NCI-H748 treated with DMSO at 0.1 percent for 48 hours (cell line): ENCODE measurements at regions not wholly inside any gene's neighbourhood (a gene's known extent, or its start where the extent isn't known, plus 50 kb on each side); places are given as distances from the start of the nearest gene placed in this dataset.
A peak's percentile ranks its signal among the peaks of the same experiment; 100 is the strongest.
"Not testable (repeated sequence)": the region's sequence is repeated elsewhere in the genome, so short reads cannot be mapped to it uniquely, and the experiment has no call there.

Experiments used
- DNase-seq: peaks from one replicate; lab custom pipeline; 2025; lab: John Stamatoyannopoulos, UW

DNA sequence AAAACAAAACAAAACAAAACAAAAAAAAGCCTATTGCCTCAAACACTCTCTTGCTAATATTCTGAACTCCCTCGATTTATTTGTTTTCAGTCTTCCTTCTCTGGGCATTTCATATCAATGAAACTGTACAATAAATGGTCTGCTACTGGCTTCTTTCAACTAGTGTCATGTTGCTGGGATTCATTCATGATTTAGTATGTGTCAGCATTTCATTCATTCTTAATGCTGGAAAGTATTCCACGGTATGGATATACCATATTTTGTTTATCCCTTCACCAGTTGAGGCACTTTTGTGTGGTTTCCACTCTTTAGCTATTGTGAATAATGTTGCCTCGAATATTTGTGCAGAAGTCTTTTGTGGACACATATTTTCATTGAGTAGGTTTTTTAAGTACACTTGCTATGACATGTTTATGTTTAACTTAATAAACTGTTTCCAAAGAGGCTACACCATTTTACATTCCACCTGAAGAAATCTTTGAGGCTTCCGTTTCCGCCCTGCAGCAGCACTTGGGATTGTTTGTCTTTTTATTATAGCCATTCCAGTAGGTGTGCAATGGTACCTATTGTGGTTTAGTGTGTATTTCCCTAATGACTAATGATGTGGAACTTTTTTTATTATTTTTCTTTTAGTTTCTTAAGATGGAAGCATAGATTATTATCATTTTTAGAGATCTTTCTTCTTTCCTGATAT is 543.6 kb upstream of the SOX11 start:
- DNase-seq = no peak

- DNase-seq = no peak
These were observed 541.3 kb upstream of the SOX11 start for GRCh38 chr2:5150871-5151270.

GRCh38 chr2:5164776-5165525 is 527.2 kb upstream of the SOX11 start:
- DNase-seq = no peak

DNA sequence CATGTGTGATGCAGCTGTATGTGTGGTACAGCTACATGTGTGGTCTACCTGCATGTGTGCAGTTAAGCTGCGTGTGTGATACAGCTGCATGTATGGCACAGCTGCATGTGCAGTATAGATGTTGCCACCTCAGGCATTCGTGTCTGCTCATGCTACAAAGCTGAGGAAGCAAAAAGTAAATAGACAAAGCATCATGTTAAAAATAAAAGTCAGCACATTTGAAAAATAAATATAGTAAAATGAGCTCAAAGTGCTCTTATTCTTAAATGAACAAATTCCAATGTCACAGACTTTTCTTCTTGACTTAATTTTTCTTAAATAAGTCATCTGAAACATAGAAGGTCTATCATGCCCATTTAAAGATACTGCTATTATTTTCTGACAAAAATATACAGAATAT is 519.3 kb upstream of the SOX11 start:
- DNase-seq = no peak

GRCh38 chr2:5173876-5174535 is 518.2 kb upstream of the SOX11 start:
- DNase-seq = no peak

- DNase-seq = no peak
These were observed 517.0 kb upstream of the SOX11 start for GRCh38 chr2:5175231-5175630.

DNA sequence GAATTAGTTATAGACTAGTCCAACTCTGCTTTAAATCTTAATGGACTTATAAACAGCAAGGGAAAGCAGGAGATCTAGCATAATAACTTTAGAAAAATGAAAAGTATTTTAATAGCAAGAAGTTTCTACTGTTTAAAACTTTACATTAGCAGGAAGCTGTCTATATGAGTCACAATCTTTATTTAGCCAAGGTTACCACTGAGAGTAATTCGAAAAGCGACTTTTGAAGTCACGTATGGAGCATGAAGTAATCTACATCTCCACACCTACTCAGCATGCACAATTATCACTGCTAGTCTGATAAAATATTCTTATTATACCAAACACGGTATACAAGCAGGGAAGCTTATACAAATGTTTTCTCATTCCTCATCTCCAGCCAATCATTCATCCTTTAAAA is 515.4 kb upstream of the SOX11 start:
- DNase-seq = no peak

GRCh38 chr2:5183031-5183430 is 509.2 kb upstream of the SOX11 start:
- DNase-seq = no peak

DNA sequence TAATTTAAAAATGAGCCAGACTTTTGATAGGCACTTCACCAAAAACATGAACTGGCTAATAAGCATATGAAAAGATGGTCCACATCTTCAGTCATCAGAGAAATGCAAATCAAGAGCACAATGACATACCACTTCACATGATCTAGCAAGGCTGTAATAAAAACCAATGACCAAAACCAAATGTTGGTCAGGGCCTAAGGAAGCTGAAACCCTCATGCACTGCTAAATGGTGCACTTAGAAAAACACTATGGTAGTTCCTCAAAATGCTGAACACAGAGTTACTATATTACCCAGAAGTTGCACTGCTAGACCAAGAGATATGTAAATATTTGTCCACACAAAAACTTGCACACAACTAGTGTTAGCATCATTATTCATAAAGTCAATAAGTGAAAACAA is 504.9 kb upstream of the SOX11 start:
- no peak for DNase-seq

DNA sequence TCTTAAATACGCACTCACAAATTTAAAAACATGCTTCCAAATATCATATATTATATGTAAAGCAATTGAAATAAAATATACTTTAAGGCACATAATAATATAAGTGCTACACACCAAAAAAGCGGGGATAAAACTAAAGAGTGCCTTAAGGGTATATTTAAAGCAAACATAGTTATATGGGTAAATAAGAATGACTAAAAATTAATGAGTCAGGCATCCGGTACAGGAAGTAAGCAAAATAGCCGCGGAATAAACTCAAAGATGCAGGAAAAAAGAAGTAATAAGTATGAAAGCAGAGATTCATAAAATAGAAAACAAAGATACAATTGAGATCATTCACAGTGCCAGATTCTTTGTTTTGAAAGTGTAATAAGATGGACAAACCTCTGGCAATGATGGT is 503.5 kb upstream of the SOX11 start:
- DNase-seq = no peak

- no peak for DNase-seq
These were observed 502.2 kb upstream of the SOX11 start for GRCh38 chr2:5190023-5190422.

- peak; percentile 76 for DNase-seq
These were observed 496.5 kb upstream of the SOX11 start for GRCh38 chr2:5195636-5196035.

- no peak for DNase-seq
These were observed 488.9 kb upstream of the SOX11 start for GRCh38 chr2:5203134-5203755.

DNA sequence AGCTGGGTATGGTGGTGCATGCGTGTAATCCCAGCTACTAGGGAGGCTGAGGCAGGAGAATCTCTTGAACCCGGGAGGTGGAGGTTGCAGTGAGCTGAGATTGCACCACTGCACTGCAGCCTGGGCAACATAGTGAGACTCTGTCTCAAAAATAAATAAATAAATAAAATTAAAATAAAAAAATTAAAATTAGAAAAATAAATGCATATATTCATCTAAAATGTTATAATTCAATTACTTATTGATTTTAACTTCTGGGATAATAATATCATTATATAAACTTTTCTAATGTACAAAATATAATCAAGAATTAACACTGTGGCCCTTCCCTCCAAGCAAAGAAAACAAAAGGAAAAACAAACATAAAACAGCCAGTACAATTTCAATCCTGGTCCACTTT is 485.4 kb upstream of the SOX11 start:
- DNase-seq = not testable (repeated sequence)

DNA sequence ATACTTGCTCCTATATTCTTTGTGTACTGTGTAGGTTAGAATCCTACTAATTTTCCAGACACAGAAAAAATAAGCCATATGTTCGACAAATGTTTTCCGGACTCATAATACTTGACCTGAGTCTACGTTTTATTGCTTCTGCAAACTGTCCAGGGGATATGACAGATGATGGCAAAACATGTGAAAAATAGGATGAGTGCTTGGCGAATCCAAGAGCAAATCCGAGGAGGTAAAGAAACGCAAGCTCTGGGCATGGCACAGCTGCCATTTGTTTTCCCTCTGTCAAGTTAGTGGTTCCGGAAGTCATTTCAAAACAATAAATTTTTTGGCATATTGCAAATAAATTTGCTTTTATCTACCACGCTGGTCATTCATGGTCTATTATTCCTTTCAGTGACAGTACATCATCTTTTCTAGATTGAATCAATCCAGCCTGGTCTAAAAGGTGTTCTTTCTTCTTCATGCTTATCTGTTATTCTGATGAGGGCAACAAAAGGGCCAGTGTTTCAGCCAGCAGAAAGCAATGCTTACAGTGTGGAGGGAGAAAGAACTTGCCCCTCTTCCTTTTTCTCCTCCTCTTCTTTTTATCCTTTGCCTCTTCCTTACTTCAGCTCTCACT is 476.1 kb upstream of the SOX11 start:
- DNase-seq = no peak

- no peak for DNase-seq
These were observed 465.0 kb upstream of the SOX11 start for GRCh38 chr2:5227062-5227699.

DNA sequence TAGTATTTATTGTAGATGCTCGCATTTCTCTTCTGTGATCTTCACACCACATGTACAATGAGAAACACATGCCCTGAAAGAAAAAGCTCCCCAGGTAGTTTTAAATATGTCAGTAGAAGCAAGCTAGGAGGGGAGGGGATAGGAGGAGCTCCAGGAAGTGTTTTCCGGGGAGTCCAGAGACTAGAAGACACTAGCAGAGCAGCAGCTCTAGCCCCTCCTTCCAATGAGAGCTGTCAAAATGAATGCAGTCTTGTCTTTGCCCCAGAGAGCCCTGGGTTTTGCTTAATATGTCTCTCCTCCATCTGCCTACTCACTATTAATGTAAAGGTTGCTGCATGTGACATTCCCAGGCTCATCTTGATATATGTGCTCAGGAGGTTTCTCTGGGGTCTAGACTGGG is 462.6 kb upstream of the SOX11 start:
- no peak for DNase-seq

- no peak for DNase-seq
These were observed 461.7 kb upstream of the SOX11 start for GRCh38 chr2:5230444-5230843.

DNA sequence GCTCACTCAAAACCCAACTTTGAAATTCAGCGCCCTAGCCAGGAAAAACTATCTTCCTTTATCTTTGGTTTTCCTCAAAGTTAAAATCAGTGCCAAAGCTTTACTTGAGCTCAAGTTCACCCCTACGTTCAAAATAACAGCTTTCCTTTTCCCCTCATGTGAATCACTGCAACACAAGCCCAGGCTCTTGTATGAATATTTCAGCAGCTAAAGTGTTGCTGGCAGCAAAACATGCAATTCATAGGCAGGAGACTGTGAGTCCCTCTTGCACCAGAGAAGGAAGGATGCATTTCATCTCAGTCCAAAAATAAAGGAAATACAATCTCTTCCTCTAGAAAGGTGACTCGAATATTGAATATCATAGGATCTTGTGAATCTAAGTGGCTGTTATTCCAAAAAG is 461.3 kb upstream of the SOX11 start:
- DNase-seq = no peak

- DNase-seq = no peak
These were observed 460.9 kb upstream of the SOX11 start for GRCh38 chr2:5231287-5231686.

DNA sequence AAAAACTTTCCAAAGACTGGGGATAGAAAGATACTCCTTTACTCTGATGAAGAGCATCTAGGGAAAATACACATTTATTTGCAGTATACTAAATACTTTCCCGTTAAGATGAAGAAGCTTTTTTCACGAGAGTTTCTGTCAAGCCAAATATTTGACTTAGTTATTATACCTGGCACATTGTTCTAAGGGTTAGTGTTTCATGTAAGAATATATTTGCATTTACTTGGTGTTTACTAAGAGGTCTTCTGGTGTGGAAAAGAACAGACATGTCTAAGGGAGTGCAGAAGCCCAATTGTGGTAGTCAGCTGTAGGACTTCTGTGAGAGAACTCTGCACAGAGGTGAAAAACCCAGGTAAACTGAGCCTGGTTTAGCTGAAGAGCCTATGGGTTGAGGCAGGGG is 457.6 kb upstream of the SOX11 start:
- DNase-seq = no peak

DNA sequence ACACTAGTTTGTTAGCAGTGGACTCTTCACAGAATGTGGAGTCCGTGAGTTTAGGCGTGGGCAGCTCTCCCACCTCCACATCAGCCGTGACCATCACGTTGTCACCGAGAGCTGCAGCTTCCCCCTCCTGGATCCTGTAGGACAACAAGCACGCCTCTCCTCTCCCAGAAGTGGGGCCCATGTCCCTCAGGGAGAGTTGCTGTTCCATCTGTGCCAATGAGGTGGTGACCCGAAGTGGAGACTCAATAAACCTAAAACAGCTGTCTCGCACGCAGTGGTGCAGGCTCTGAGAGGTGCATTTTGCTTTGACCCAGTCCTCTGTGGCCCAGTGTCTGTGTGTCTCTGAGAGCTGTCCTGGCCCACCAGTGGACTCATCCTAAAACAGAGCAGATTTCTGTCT is 456.5 kb upstream of the SOX11 start:
- no peak for DNase-seq
